HCT116 (cell line): ENCODE measurements at regions not wholly inside any gene's neighbourhood (a gene's known extent, or its start where the extent isn't known, plus 50 kb on each side); places are given as distances from the start of the nearest gene placed in this dataset.

Source experiments
- ATAC-seq: fragments of 200-7000 bp; cut with Tn5 transposase; 2 replicates; pipeline ENCODE4 v1.9.1; 2020; ENCODE audit warnings: mild to moderate bottlenecking, moderate library complexity
- BruUV-seq: library from RNA; stranded (reverse); fragments of 400-500 nt; replicated peaks from 2 replicates; lab custom pipeline; 2021; lab: Mats Ljungman, UMichigan
- CTCF ChIA-PET: fragments of 300-600 bp; sonication (Branson Sonifier 250); formaldehyde crosslinking; loops from one replicate; lab custom pipeline; 2021; ENCODE audit warnings: antibody characterized with exemption; lab: Charles Lee
- POLR2A ChIA-PET: fragments of 300-600, 350-600 bp; sonication (Branson Sonifier 250); formaldehyde crosslinking; loops from one replicate; lab custom pipeline; 2021; ENCODE audit warnings: antibody characterized with exemption; lab: Charles Lee
- RAD21 ChIA-PET, 2 experiments: fragments of 300-600 bp; sonication (Branson Sonifier 250); formaldehyde crosslinking; loops; one replicate each; lab custom pipeline; 2023; ENCODE audit warnings: low total read pairs in 2 of 2; ENCODE audit not compliant: uncharacterized antibody in 2 of 2, unreplicated experiment in 2 of 2, low non-redundant PET in 1 of 2; lab: Charles Lee
- DNase-seq: peaks from one replicate; pipeline ENCODE4 v3.0.0-alpha.2; 2010; ENCODE audit warnings: low read depth, low spot score
- H2AFZ ChIP-seq: fragments of 200-600 bp; shearing (Covaris generic), sonication (generic); 2 replicates; pipeline ENCODE4 v1.6.1; 2017; ENCODE audit warnings: low read depth, mixed run types, mixed read lengths, antibody characterized with exemption, low read length; ENCODE audit not compliant: poor library complexity, severe bottlenecking
- H3K27ac ChIP-seq: 2 replicates; pipeline ENCODE4 v1.5.1; 2012; ENCODE audit warnings: low read depth, low read length
- H3K27me3 ChIP-seq: fragments of 200-600 bp; sonication (generic); 2 replicates; pipeline ENCODE4 v1.6.1; 2016; ENCODE audit warnings: mixed run types, low read length, mixed read lengths; ENCODE audit not compliant: insufficient read depth
- H3K36me3 ChIP-seq, 2 experiments: fragments of 200-500 bp in 1 of 2; fragments of 200-600 bp in 1 of 2; sonication (Bioruptor generic) in 1 of 2; sonication (generic) in 1 of 2; 2 replicates each; pipeline versions ENCODE4 v1.5.1 to v1.6.1; 2014 to 2016; ENCODE audit warnings: low read length in 2 of 2, inconsistent platforms in 1 of 2, mixed read lengths in 1 of 2, mixed run types in 1 of 2; ENCODE audit not compliant: insufficient read depth in 2 of 2, control insufficient read depth in 1 of 2
- H3K4me1 ChIP-seq, 2 experiments: fragments of 200-600 bp in 1 of 2; sonication (generic) in 1 of 2; 2 replicates each; pipeline versions ENCODE4 v1.5.1 to v1.6.1; 2012 to 2017; ENCODE audit warnings: low read length in 2 of 2, inconsistent platforms in 1 of 2, mild to moderate bottlenecking in 1 of 2, mixed read lengths in 1 of 2, mixed run types in 1 of 2, moderate library complexity in 1 of 2; ENCODE audit not compliant: insufficient read depth in 2 of 2, control insufficient read depth in 1 of 2
- H3K4me2 ChIP-seq: fragments of 200-600 bp; sonication (generic); 2 replicates; pipeline ENCODE4 v1.6.1; 2017; ENCODE audit warnings: mixed run types, low read length, mixed read lengths
- H3K4me3 ChIP-seq, 2 experiments: fragments of 200-600 bp in 1 of 2; sonication (generic) in 1 of 2; replicated peaks in 1 of 2; 2 replicates each; pipeline ENCODE4 v1.5.1; 2011 to 2016; ENCODE audit warnings: low read length in 2 of 2, control low read depth in 1 of 2, low read depth in 1 of 2, mild to moderate bottlenecking in 1 of 2, mixed read lengths in 1 of 2, mixed run types in 1 of 2
- H3K79me2 ChIP-seq: fragments of 200-600 bp; sonication (generic); 2 replicates; pipeline ENCODE4 v1.6.1; 2017; ENCODE audit warnings: mild to moderate bottlenecking, mixed run types, low read length, moderate library complexity, mixed read lengths; ENCODE audit not compliant: insufficient read depth
- H3K9ac ChIP-seq: fragments of 200-600 bp; sonication (generic); 2 replicates; pipeline ENCODE4 v1.6.1; 2016; ENCODE audit warnings: low read length, mixed read lengths
- H3K9me2 ChIP-seq: fragments of 200-600 bp; sonication (generic), shearing (Covaris generic); 2 replicates; pipeline ENCODE4 v1.6.1; 2017; ENCODE audit warnings: mixed run types, mild to moderate bottlenecking, moderate library complexity; ENCODE audit not compliant: insufficient read depth
- H3K9me3 ChIP-seq, 2 experiments: fragments of 200-500 bp in 1 of 2; fragments of 200-600 bp in 1 of 2; sonication (Bioruptor generic) in 1 of 2; sonication (generic) in 1 of 2; 2 replicates each; pipeline ENCODE4 v1.6.1; 2014 to 2017; ENCODE audit warnings: low read length in 2 of 2, mixed read lengths in 2 of 2, inconsistent platforms in 1 of 2, low read depth in 1 of 2, mild to moderate bottlenecking in 1 of 2, mixed run types in 1 of 2, moderate library complexity in 1 of 2; ENCODE audit not compliant: control insufficient read depth in 1 of 2, insufficient read depth in 1 of 2
- H4K20me1 ChIP-seq: fragments of 200-600 bp; sonication (generic), shearing (Covaris generic); 2 replicates; pipeline ENCODE4 v1.6.1; 2017; ENCODE audit warnings: mixed run types, mild to moderate bottlenecking, moderate library complexity; ENCODE audit not compliant: insufficient read depth
- CBX3 ChIP-seq: IDR thresholded peaks from 2 replicates; pipeline ENCODE4 v1.6.1; 2012; ENCODE audit warnings: low read depth
- EGR1 ChIP-seq: IDR thresholded peaks from 2 replicates; pipeline ENCODE4 v1.6.1; 2012; ENCODE audit warnings: low read depth
- EZH2 ChIP-seq: fragments of 200-600 bp; sonication (generic); IDR thresholded peaks from 2 replicates; pipeline ENCODE4 v1.6.1; 2017; ENCODE audit warnings: antibody characterized with exemption, mixed run types
- EZH2phosphoT487 ChIP-seq: fragments of 200-600 bp; IDR thresholded peaks from 2 replicates; pipeline ENCODE4 v1.6.1; 2018; ENCODE audit warnings: antibody characterized with exemption, borderline replicate concordance
- FOSL1 ChIP-seq: IDR thresholded peaks from 2 replicates; pipeline ENCODE4 v1.6.1; 2012; ENCODE audit warnings: low read depth
- POLR2A ChIP-seq: IDR thresholded peaks from 2 replicates; pipeline ENCODE4 v1.7.0; 2011; ENCODE audit warnings: borderline replicate concordance; ENCODE audit not compliant: insufficient read depth, insufficient read length; ENCODE audit errors: extremely low read depth
- POLR2AphosphoS5 ChIP-seq: IDR thresholded peaks from 2 replicates; pipeline ENCODE4 v1.6.1; 2011; ENCODE audit warnings: mild to moderate bottlenecking, low read depth, low read length, moderate library complexity
- RAD21 ChIP-seq: IDR thresholded peaks from 2 replicates; pipeline ENCODE4 v1.6.1; 2012; ENCODE audit warnings: low read depth, mild to moderate bottlenecking
- SP1 ChIP-seq: IDR thresholded peaks from 2 replicates; pipeline ENCODE4 v1.6.1; 2012; ENCODE audit warnings: low read depth
- SRF ChIP-seq: IDR thresholded peaks from 2 replicates; pipeline ENCODE4 v1.6.1; 2012; ENCODE audit warnings: low read depth
- YY1 ChIP-seq: IDR thresholded peaks from 2 replicates; pipeline ENCODE4 v1.6.1; 2011; ENCODE audit warnings: low read length, low read depth, moderate library complexity, mild to moderate bottlenecking; ENCODE audit not compliant: insufficient replicate concordance; ENCODE audit errors: extremely low read depth
- ZFX ChIP-seq: fragments of 450-650 bp; IDR thresholded peaks from 2 replicates; pipeline ENCODE4 v1.6.1; 2017
- ZNF274 ChIP-seq: fragments of 200-500 bp; sonication (Bioruptor generic); IDR thresholded peaks from 2 replicates; pipeline ENCODE4 v1.6.1; 2014; ENCODE audit warnings: mild to moderate bottlenecking, low read depth, low read length, inconsistent platforms
- intact Hi-C: fragments of 100-400 bp; cut with micrococcal nuclease; formaldehyde crosslinking; loops from 2 replicates; pipeline ENCODE4 v1.10.0; 2022
- TF ChIP-seq, protein P1 (sequence below): IDR thresholded peaks from 2 replicates; pipeline ENCODE4 v1.6.1; 2012; ENCODE audit warnings: low read depth
- TF ChIP-seq, protein P2 (sequence below): IDR thresholded peaks from 2 replicates; pipeline ENCODE4 v1.6.1; 2012
- TF ChIP-seq, protein P3 (sequence below): IDR thresholded peaks from 2 replicates; pipeline ENCODE4 v1.6.1; 2011; ENCODE audit warnings: mild to moderate bottlenecking, low read length, moderate library complexity; ENCODE audit not compliant: insufficient replicate concordance; ENCODE audit errors: extremely low read depth
- TF ChIP-seq, protein P4 (sequence below), 3 experiments: fragments of 200-600 bp in 1 of 3; sonication (generic) in 1 of 3; IDR thresholded peaks in 2 of 3; conservative IDR thresholded peaks in 1 of 3; 2 replicates each; pipeline ENCODE4 v1.5.1; 2012 to 2017; ENCODE audit warnings: low read depth in 2 of 3, low read length in 2 of 3, antibody characterized with exemption in 1 of 3, borderline replicate concordance in 1 of 3, control low read depth in 1 of 3, mild to moderate bottlenecking in 1 of 3, mixed read lengths in 1 of 3, mixed run types in 1 of 3, moderate library complexity in 1 of 3; ENCODE audit not compliant: insufficient read depth in 1 of 3

DNA sequence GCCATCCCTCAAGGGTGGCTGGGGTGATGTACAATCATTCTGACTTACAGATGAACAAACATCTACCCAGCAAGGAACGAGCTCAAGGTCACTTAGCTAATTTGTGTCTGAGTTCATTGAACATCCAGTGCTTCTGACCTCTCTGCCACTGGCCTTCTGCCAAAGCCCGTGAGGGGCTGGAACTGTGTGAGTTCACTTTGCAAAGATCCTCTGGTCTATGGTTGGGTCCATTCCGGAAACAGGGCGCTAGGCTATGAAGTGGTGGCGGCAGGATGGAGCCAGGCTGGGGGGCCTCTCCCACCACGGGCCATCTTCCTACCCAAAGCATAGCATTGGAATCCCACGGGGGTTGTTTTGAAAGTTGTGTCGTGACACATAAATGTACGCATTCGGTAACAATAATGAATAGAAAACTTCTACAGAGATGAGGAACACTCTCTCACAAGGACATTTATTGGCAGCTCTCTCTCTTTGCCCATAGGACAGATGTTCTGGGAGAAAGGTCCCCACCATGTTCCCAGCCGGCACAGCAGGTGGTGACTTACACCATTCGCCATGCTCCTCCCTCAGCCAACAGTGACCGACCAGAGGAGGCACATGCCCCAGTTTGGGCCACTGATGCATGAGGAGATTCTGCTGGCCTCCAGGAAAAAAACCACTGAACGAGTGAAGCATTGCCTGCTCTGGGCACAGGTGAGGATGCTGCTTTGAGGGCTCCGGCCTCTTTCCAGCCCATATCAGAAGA is 214.7 kb upstream of the CHRNA7 start:
- no peak overlapping the region for H3K4me2 ChIP-seq
- POLR2A ChIA-PET, result no interaction called here
- DNase-seq, result no peak
- no peaks in the 10 kb centered on the region for H3K9me2 ChIP-seq
- BruUV-seq, result no TSS peak
- TF ChIP-seq FOSL1 (no peak), ZNF274 (no peak), EGR1 (no peak), YY1 (no peak), CBX3 (no peak), SRF (no peak), POLR2A (no peak), ZFX (no peak), EZH2 (no peak), RAD21 (no peak), SP1 (no peak), EZH2phosphoT487 (no peak), POLR2AphosphoS5 (no peak)
- TF ChIP-seq, protein P1, sequence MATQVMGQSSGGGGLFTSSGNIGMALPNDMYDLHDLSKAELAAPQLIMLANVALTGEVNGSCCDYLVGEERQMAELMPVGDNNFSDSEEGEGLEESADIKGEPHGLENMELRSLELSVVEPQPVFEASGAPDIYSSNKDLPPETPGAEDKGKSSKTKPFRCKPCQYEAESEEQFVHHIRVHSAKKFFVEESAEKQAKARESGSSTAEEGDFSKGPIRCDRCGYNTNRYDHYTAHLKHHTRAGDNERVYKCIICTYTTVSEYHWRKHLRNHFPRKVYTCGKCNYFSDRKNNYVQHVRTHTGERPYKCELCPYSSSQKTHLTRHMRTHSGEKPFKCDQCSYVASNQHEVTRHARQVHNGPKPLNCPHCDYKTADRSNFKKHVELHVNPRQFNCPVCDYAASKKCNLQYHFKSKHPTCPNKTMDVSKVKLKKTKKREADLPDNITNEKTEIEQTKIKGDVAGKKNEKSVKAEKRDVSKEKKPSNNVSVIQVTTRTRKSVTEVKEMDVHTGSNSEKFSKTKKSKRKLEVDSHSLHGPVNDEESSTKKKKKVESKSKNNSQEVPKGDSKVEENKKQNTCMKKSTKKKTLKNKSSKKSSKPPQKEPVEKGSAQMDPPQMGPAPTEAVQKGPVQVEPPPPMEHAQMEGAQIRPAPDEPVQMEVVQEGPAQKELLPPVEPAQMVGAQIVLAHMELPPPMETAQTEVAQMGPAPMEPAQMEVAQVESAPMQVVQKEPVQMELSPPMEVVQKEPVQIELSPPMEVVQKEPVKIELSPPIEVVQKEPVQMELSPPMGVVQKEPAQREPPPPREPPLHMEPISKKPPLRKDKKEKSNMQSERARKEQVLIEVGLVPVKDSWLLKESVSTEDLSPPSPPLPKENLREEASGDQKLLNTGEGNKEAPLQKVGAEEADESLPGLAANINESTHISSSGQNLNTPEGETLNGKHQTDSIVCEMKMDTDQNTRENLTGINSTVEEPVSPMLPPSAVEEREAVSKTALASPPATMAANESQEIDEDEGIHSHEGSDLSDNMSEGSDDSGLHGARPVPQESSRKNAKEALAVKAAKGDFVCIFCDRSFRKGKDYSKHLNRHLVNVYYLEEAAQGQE, result no peak
- TF ChIP-seq, protein P2, sequence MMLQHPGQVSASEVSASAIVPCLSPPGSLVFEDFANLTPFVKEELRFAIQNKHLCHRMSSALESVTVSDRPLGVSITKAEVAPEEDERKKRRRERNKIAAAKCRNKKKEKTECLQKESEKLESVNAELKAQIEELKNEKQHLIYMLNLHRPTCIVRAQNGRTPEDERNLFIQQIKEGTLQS, result no peak
- TF ChIP-seq, protein P3, sequence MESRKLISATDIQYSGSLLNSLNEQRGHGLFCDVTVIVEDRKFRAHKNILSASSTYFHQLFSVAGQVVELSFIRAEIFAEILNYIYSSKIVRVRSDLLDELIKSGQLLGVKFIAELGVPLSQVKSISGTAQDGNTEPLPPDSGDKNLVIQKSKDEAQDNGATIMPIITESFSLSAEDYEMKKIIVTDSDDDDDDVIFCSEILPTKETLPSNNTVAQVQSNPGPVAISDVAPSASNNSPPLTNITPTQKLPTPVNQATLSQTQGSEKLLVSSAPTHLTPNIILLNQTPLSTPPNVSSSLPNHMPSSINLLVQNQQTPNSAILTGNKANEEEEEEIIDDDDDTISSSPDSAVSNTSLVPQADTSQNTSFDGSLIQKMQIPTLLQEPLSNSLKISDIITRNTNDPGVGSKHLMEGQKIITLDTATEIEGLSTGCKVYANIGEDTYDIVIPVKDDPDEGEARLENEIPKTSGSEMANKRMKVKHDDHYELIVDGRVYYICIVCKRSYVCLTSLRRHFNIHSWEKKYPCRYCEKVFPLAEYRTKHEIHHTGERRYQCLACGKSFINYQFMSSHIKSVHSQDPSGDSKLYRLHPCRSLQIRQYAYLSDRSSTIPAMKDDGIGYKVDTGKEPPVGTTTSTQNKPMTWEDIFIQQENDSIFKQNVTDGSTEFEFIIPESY, result no peak
- TF ChIP-seq, protein P4, sequence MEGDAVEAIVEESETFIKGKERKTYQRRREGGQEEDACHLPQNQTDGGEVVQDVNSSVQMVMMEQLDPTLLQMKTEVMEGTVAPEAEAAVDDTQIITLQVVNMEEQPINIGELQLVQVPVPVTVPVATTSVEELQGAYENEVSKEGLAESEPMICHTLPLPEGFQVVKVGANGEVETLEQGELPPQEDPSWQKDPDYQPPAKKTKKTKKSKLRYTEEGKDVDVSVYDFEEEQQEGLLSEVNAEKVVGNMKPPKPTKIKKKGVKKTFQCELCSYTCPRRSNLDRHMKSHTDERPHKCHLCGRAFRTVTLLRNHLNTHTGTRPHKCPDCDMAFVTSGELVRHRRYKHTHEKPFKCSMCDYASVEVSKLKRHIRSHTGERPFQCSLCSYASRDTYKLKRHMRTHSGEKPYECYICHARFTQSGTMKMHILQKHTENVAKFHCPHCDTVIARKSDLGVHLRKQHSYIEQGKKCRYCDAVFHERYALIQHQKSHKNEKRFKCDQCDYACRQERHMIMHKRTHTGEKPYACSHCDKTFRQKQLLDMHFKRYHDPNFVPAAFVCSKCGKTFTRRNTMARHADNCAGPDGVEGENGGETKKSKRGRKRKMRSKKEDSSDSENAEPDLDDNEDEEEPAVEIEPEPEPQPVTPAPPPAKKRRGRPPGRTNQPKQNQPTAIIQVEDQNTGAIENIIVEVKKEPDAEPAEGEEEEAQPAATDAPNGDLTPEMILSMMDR (IDR thresholded peaks at IDR 0.05 in 2 of 3, conservative IDR thresholded peaks at IDR 0.05 in 1 of 3; ENCODE audit: borderline replicate concordance in 1 of 3, insufficient read depth in 1 of 3, low read depth in 2 of 3, low read length in 2 of 3), result no peak
- no peak overlapping the region for H3K4me3 ChIP-seq
- no peaks in the 10 kb centered on the region for H3K4me1 ChIP-seq
- no peaks in the 10 kb centered on the region for H3K79me2 ChIP-seq
- H3K27me3 ChIP-seq, result no peaks in the 10 kb centered on the region
- intact Hi-C loops, result no loop called here
- H3K36me3 ChIP-seq, result no peaks in the 10 kb centered on the region
- no peaks in the 10 kb centered on the region for H3K9me3 ChIP-seq
- RAD21 ChIA-PET, result no interaction called here
- no peak overlapping the region for H3K27ac ChIP-seq
- ATAC-seq, result no peak
- no peak overlapping the region for H2AFZ ChIP-seq
- no peak overlapping the region for H3K9ac ChIP-seq
- no peaks in the 10 kb centered on the region for H4K20me1 ChIP-seq
- CTCF ChIA-PET, result no interaction called here
